ENCODE measurements at regions not wholly inside any gene's neighbourhood (a gene's known extent, or its start where the extent isn't known, plus 50 kb on each side); places are given as distances from the start of the nearest gene placed in this dataset.

- intact Hi-C loops (cut with micrococcal nuclease; ENCODE audit: unreplicated experiment): no loop called here
- Histone ChIP-seq H3K36me3 (ENCODE audit: control insufficient read depth, insufficient read depth, low read length) (no peaks in the 10 kb centered on the region), H3K4me1 (no peaks in the 10 kb centered on the region), H3K9me3 (no peaks in the 10 kb centered on the region), H3K27me3 (replicated peaks; ENCODE audit: control insufficient read depth, insufficient read depth, low read length) (no peaks in the 10 kb centered on the region), H3K4me3 (ENCODE audit: low read depth, low read length) (no peak overlapping the region)
- ChIA-PET CTCF (no interaction called here), POLR2A (no interaction called here)
- no peaks in the 10 kb centered on the region for H3K27me3 Mint-ChIP-seq (ENCODE audit: insufficient read depth, unreplicated experiment)
- no peaks in the 10 kb centered on the region for H3K36me3 Mint-ChIP-seq (ENCODE audit: insufficient read depth, unreplicated experiment)
- peaks cover 7% of the 10 kb centered on the region for H3K9me3 Mint-ChIP-seq (ENCODE audit: unreplicated experiment)
- H3K4me1 Mint-ChIP-seq (ENCODE audit: low read depth, unreplicated experiment): peaks cover 8% of the 10 kb centered on the region
- no peak overlapping the region for H3K27ac Mint-ChIP-seq (ENCODE audit: unreplicated experiment)
- H3K4me3 Mint-ChIP-seq (ENCODE audit: unreplicated experiment): no peak overlapping the region
- no peak for TF ChIP-seq CTCF (IDR thresholded peaks at IDR 0.05; ENCODE audit: insufficient read depth in 1 of 2, low read depth in 1 of 2, low read length in 1 of 2, severe bottlenecking in 1 of 2, unreplicated experiment in 1 of 2)
- no peak for DNase-seq
- no TSS peak for BruUV-seq (replicated peaks)
Observed at GRCh38 chr11:107249054-107249453, 208.6 kb downstream of the CWF19L2 start.

- DNase-seq: no peak
- Mint-ChIP-seq H3K36me3 (ENCODE audit: insufficient read depth, unreplicated experiment) (no peaks in the 10 kb centered on the region), H3K4me3 (ENCODE audit: unreplicated experiment) (no peak overlapping the region), H3K27me3 (ENCODE audit: insufficient read depth, unreplicated experiment) (no peaks in the 10 kb centered on the region), H3K4me1 (ENCODE audit: low read depth, unreplicated experiment) (no peaks in the 10 kb centered on the region), H3K9me3 (ENCODE audit: unreplicated experiment) (peaks cover 7% of the 10 kb centered on the region), H3K27ac (ENCODE audit: unreplicated experiment) (no peak overlapping the region)
- TF ChIP-seq CTCF (IDR thresholded peaks at IDR 0.05; ENCODE audit: insufficient read depth in 1 of 2, low read depth in 1 of 2, low read length in 1 of 2, severe bottlenecking in 1 of 2, unreplicated experiment in 1 of 2): no peak
- intact Hi-C loops (cut with micrococcal nuclease; ENCODE audit: unreplicated experiment): no loop called here
- no peaks in the 10 kb centered on the region for H3K36me3 ChIP-seq (ENCODE audit: control insufficient read depth, insufficient read depth, low read length)
- no peaks in the 10 kb centered on the region for H3K9me3 ChIP-seq
- BruUV-seq (replicated peaks): no TSS peak
- POLR2A ChIA-PET: no interaction called here
- H3K4me3 ChIP-seq (ENCODE audit: low read depth, low read length): no peak overlapping the region
- H3K27me3 ChIP-seq (replicated peaks; ENCODE audit: control insufficient read depth, insufficient read depth, low read length): no peaks in the 10 kb centered on the region
- CTCF ChIA-PET: no interaction called here
- no peaks in the 10 kb centered on the region for H3K4me1 ChIP-seq
Observed at GRCh38 chr11:107247167-107247861, 210.3 kb downstream of the CWF19L2 start.

GRCh38 chr11:107243929-107244328 lies 213.7 kb downstream of the CWF19L2 start:
- no peak overlapping the region for H3K27ac Mint-ChIP-seq (ENCODE audit: unreplicated experiment)
- DNase-seq: no peak
- H3K9me3 Mint-ChIP-seq (ENCODE audit: unreplicated experiment): peaks cover 2% of the 10 kb centered on the region
- no peak for TF ChIP-seq CTCF (IDR thresholded peaks at IDR 0.05; ENCODE audit: insufficient read depth in 1 of 2, low read depth in 1 of 2, low read length in 1 of 2, severe bottlenecking in 1 of 2, unreplicated experiment in 1 of 2)
- ChIA-PET CTCF (no interaction called here), POLR2A (no interaction called here)
- H3K9me3 ChIP-seq: no peaks in the 10 kb centered on the region
- no peaks in the 10 kb centered on the region for H3K4me1 ChIP-seq
- H3K36me3 ChIP-seq (ENCODE audit: control insufficient read depth, insufficient read depth, low read length): no peaks in the 10 kb centered on the region
- H3K27me3 ChIP-seq (replicated peaks; ENCODE audit: control insufficient read depth, insufficient read depth, low read length): no peaks in the 10 kb centered on the region
- no peaks in the 10 kb centered on the region for H3K36me3 Mint-ChIP-seq (ENCODE audit: insufficient read depth, unreplicated experiment)
- no peaks in the 10 kb centered on the region for H3K4me1 Mint-ChIP-seq (ENCODE audit: low read depth, unreplicated experiment)
- H3K4me3 Mint-ChIP-seq (ENCODE audit: unreplicated experiment): no peak overlapping the region
- intact Hi-C loops (cut with micrococcal nuclease; ENCODE audit: unreplicated experiment): no loop called here
- no peak overlapping the region for H3K4me3 ChIP-seq (ENCODE audit: low read depth, low read length)
- H3K27me3 Mint-ChIP-seq (ENCODE audit: insufficient read depth, unreplicated experiment): no peaks in the 10 kb centered on the region
- BruUV-seq (replicated peaks): no TSS peak

Measured in Caco-2 (cell line).